IPS-18a (cell line): ENCODE measurements at regions not wholly inside any gene's neighbourhood (a gene's known extent, or its start where the extent isn't known, plus 50 kb on each side); places are given as distances from the start of the nearest gene placed in this dataset.
"Not testable (repeated sequence)": the region's sequence is repeated elsewhere in the genome, so short reads cannot be mapped to it uniquely, and the experiment has no call there.

Experiments used
- H3K27ac ChIP-seq: one replicate; pipeline ENCODE4 v1.5.1; 2013; ENCODE audit warnings: low read length
- H3K27me3 ChIP-seq: one replicate; pipeline ENCODE4 v1.6.1; 2013; ENCODE audit warnings: mild to moderate bottlenecking, low read length; ENCODE audit not compliant: control insufficient read depth, insufficient read depth
- H3K36me3 ChIP-seq: one replicate; pipeline ENCODE4 v1.6.1; 2013; ENCODE audit warnings: low read depth, low read length; ENCODE audit not compliant: control insufficient read depth
- H3K4me1 ChIP-seq: one replicate; pipeline ENCODE4 v1.6.1; 2013; ENCODE audit warnings: low read depth, low read length; ENCODE audit not compliant: control insufficient read depth
- H3K4me3 ChIP-seq: one replicate; pipeline ENCODE4 v1.5.1; 2013; ENCODE audit warnings: low read length
- H3K9ac ChIP-seq: one replicate; pipeline ENCODE4 v1.6.1; 2013; ENCODE audit warnings: mild to moderate bottlenecking, low read length, moderate library complexity
- H3K9me3 ChIP-seq: one replicate; pipeline ENCODE4 v1.6.1; 2013; ENCODE audit warnings: low read depth, low read length; ENCODE audit not compliant: control insufficient read depth

- H3K36me3 ChIP-seq, H3K27me3 ChIP-seq, H3K4me1 ChIP-seq, H3K9ac ChIP-seq, H3K4me3 ChIP-seq, H3K27ac ChIP-seq: not testable (repeated sequence)
- H3K9me3 ChIP-seq, result peaks cover 24% of the 10 kb centered on the region
Measured at GRCh38 chr4:142897518-142897917, 51.4 kb upstream of the INPP4B start.

- Histone ChIP-seq H3K9me3 (no peaks in the 10 kb centered on the region), H3K9ac (no peak overlapping the region), H3K27me3 (no peaks in the 10 kb centered on the region), H3K36me3 (no peaks in the 10 kb centered on the region), H3K27ac (no peak overlapping the region), H3K4me1 (no peaks in the 10 kb centered on the region), H3K4me3 (no peak overlapping the region)
Measured at GRCh38 chr4:142900622-142901021, 54.5 kb upstream of the INPP4B start.

DNA sequence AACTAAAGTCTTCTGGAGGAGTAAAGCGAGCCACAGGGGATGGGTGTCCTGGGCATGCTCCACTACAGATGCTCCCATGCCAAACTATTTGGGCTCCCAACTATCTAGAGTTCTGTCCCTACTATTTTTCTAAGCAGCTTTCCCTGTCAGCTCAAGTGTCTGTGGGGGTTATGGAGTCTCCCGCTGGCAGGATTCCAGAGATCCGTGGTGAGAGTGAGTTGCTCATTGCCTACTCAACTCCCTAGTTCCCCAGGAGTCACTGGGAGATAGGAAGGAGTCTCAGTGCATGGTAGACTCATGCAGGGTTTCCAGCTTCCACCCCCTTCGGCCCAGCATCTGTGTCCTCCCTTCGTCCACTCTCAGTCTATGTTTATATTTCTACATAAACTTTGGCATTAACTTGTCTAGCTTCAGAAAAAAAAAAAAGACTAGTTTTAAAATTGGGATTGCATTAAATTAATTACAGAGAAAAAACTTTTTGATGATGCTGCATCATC is 55.1 kb upstream of the INPP4B start:
- H3K36me3 ChIP-seq, result no peaks in the 10 kb centered on the region
- H3K27ac ChIP-seq, result no peak overlapping the region
- no peak overlapping the region for H3K4me3 ChIP-seq
- no peaks in the 10 kb centered on the region for H3K4me1 ChIP-seq
- H3K27me3 ChIP-seq, result no peaks in the 10 kb centered on the region
- no peak overlapping the region for H3K9ac ChIP-seq
- H3K9me3 ChIP-seq, result no peaks in the 10 kb centered on the region

DNA sequence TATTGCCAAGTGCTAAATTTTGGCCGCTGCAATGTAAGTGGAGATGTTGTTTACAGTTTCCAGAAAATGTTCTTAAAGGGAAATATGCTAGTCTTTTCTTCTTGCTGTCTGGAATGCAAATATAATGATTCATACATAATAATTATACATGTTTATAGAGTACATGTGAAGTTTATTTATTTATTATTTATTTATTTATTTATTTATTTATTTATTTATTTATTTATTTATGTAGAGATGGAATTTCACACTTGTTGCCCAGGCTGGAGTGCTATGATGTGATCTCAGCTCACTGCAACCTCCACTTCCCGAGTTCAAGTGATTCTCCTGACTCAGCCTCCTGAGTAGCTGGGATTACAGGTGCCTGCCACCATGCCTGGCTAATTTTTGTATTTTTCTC is 57.5 kb upstream of the INPP4B start:
- H3K36me3 ChIP-seq, H3K4me3 ChIP-seq, H3K27me3 ChIP-seq, H3K9ac ChIP-seq, H3K27ac ChIP-seq, H3K9me3 ChIP-seq, H3K4me1 ChIP-seq: not testable (repeated sequence)

DNA sequence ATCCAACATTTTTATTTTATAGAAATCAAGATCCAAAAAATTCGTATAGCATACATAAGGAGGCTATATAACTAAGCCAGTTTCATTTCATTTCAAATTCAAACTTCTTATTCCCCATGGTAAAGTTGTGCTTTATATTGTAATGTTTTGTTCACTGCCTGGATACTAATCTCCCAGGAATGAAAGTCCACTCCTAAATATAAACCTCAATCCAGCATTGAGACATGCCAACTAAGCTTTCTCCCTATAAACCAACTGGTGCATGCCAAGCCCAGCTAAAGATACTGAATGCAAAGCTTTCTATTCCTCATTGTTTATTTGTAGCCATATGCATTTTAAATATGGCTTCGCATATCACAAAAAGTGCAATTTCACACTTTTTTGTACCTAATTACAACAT is 63.8 kb upstream of the INPP4B start:
- Histone ChIP-seq H3K9me3 (no peaks in the 10 kb centered on the region), H3K4me3 (no peak overlapping the region), H3K36me3 (no peaks in the 10 kb centered on the region), H3K27me3 (no peaks in the 10 kb centered on the region), H3K9ac (no peak overlapping the region), H3K27ac (no peak overlapping the region), H3K4me1 (no peaks in the 10 kb centered on the region)

DNA sequence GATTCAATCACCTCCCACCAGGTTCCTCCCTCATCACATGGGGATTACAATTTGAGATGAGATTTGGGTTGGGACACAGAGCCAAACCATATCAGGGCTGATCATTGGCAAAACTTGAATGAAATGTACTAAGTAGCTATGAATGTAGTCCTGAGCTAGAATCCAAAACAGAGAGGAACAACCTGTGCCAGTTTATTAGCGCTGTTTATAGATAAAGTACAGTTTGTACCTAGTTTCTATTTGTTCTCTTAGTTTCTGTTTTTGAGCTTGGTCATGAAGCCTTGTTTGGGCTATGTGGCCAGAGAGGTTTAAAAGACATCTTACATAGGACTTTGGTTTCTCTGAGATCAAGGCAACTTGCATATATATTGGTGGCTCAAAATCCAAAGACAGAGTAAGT is 66.9 kb upstream of the INPP4B start:
- Histone ChIP-seq H3K27me3 (no peaks in the 10 kb centered on the region), H3K4me3 (no peak overlapping the region), H3K36me3 (no peaks in the 10 kb centered on the region), H3K9ac (no peak overlapping the region), H3K9me3 (no peaks in the 10 kb centered on the region), H3K27ac (no peak overlapping the region), H3K4me1 (no peaks in the 10 kb centered on the region)

DNA sequence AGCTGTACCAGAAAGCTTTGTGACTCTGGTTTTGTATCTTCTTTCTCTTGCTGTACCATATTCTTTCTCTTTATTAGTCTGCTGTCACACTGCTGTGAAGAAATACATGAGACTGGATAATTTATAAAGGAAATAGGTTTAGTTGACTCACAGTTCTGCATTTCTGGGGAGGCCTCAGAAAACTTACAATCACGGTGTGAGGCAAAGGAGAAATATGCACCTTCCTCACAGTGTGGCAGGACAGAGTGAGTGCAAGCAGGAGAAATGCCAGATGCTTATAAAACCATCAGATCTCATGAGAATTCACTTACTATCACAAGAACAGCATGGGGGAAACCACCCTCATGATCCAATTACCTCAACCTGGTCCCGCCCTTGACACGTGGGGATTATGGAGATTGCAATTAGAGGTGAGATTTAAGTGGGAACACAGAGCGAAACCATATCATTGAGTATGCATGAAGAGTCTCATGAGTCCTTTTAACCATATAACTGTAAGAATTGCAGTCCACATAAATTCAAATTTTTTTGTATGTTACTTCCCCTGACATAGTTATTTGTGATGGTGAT is 67.4 kb upstream of the INPP4B start:
- no peaks in the 10 kb centered on the region for H3K27me3 ChIP-seq
- no peaks in the 10 kb centered on the region for H3K9me3 ChIP-seq
- H3K27ac ChIP-seq, result no peak overlapping the region
- no peaks in the 10 kb centered on the region for H3K36me3 ChIP-seq
- no peak overlapping the region for H3K4me3 ChIP-seq
- H3K4me1 ChIP-seq, result no peaks in the 10 kb centered on the region
- H3K9ac ChIP-seq, result no peak overlapping the region

DNA sequence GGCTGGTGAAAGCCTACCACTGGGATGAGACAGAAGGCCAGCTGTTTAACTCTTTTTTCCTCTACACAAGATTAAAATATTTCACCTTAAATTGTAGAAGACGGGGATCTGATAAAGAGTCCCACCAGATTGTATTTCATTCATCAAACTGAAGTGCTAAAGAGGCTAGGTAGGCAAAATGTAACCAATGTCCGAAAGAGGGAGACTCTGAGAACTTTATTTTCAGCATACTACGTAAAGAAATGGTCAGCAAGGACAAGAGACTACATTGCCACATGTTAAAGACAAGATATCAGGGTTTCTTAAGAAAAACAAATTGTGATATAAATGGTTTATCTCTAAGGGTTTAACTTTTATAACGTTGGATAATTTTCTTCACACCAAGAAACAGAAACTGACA is 71.6 kb upstream of the INPP4B start:
- Histone ChIP-seq H3K9me3 (no peaks in the 10 kb centered on the region), H3K4me1 (no peaks in the 10 kb centered on the region), H3K9ac (no peak overlapping the region), H3K4me3 (no peak overlapping the region), H3K27ac (no peak overlapping the region), H3K27me3 (no peaks in the 10 kb centered on the region), H3K36me3 (no peaks in the 10 kb centered on the region)

DNA sequence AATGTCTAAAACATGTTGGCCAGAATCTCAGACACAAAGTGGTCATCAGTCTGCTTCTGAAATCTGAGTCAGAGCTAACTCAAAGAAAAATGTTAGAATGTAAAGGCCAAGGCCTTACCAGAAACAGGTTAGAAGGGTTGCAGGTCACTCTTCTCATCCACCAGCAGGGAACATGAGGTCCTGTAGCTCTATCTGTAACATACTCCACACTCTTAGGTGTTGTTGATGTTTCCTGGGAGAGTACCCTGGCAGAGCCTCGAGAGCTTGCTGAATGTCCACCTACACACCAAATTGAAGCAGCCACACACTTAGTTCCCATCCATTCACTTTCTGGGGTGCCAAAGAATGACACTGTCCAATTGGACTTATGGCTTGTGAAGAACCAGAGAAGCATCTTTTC is 76.6 kb upstream of the INPP4B start:
- H3K27ac ChIP-seq, result no peak overlapping the region
- H3K4me1 ChIP-seq, result no peaks in the 10 kb centered on the region
- H3K9ac ChIP-seq, result no peak overlapping the region
- H3K4me3 ChIP-seq, result no peak overlapping the region
- no peaks in the 10 kb centered on the region for H3K27me3 ChIP-seq
- no peaks in the 10 kb centered on the region for H3K36me3 ChIP-seq
- no peaks in the 10 kb centered on the region for H3K9me3 ChIP-seq

DNA sequence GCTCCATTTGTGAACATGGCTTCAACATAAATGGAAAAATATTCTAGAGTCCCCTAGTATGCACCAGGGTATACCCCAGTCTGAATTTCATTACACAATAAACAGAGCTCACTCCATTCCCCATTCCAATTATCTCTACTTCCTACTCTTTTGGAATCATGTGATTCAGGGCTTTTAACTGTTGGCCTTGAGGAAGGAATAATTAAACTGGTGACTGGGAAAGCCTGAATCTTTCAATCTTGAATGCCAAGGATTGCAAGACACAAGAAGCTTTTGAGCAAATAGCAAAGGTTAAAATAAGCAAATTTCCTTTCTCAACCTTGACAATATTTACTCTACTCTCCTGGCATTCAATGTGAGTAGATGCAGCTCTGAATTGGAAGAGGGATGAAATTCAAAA is 77.5 kb upstream of the INPP4B start:
- H3K27ac ChIP-seq, result no peak overlapping the region

DNA sequence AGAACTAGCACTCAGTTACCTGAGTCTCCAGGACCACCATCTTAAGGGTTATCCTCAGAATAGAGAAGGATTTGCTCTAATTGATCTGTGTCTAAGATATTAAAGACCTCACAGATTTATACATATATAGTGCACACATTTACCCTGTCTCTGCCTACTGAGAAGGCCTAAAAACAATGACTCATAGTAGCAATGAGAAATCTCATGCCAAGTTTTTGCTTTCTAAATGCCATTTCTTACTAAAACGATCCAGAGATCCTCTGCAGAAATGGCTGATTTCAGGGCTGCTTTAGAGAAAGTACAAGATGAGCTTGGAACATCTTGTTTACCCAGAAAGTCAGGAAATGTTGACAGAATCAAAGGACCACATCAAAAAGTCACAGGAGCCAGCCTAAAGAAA is 79.1 kb upstream of the INPP4B start:
- Histone ChIP-seq H3K36me3 (no peaks in the 10 kb centered on the region), H3K27ac (no peak overlapping the region), H3K27me3 (no peaks in the 10 kb centered on the region), H3K4me3 (no peak overlapping the region), H3K9me3 (no peaks in the 10 kb centered on the region), H3K4me1 (no peaks in the 10 kb centered on the region), H3K9ac (no peak overlapping the region)

More for the DNA sequence above, 77.5 kb upstream of the INPP4B start:
- Histone ChIP-seq H3K36me3 (no peaks in the 10 kb centered on the region), H3K4me1 (no peaks in the 10 kb centered on the region), H3K27me3 (no peaks in the 10 kb centered on the region), H3K9ac (no peak overlapping the region), H3K4me3 (no peak overlapping the region), H3K9me3 (no peaks in the 10 kb centered on the region)

DNA sequence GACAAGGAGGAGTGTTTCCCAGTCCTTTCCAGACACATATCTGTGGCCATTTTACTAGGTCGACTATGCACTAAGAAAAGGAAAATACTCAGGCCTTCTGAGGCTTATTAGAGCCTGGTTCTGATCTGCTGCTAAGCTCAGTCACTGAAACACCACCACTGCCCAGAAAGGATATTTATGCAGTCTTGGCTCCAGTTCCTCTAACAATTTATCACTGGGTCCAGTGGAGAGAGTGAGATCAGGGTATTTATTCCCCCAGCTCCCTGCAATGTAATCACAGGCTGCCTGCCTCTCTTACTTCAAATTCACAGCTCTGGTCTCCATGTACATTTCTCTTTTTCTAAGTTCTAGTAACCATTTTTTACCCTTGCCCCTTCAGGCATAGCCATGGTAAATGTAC is 81.6 kb upstream of the INPP4B start:
- Histone ChIP-seq H3K27ac (no peak overlapping the region), H3K9ac (no peak overlapping the region), H3K4me3 (no peak overlapping the region), H3K27me3 (no peaks in the 10 kb centered on the region), H3K36me3 (no peaks in the 10 kb centered on the region), H3K9me3 (no peaks in the 10 kb centered on the region), H3K4me1 (no peaks in the 10 kb centered on the region)
